Heart left ventricle (tissue), 13 donors: ENCODE measurements at regions not wholly inside any gene's neighbourhood (a gene's known extent, or its start where the extent isn't known, plus 50 kb on each side); places are given as distances from the start of the nearest gene placed in this dataset.

ENCODE experiments used
- POLR2A ChIP-seq, 2 donors: fragments of 450-650 bp; IDR thresholded peaks; one replicate each; pipeline ENCODE4 v1.6.1; 2017; ENCODE audit warnings: antibody characterized with exemption in 2 of 2, mild to moderate bottlenecking in 2 of 2, moderate library complexity in 2 of 2
- TF ChIP-seq, protein P1 (sequence below), 12 donors: fragments of 200-600 bp; sonication (generic) in 4 of 12; IDR thresholded peaks; one replicate each; pipeline versions ENCODE4 v1.5.0 to v1.8.0; 2018 to 2022; ENCODE audit warnings: antibody characterized with exemption in 12 of 12, mild to moderate bottlenecking in 5 of 12
- donor health status: ischemic (EF 13 %, LVEDD 7.1; RV severe dilation, severe dysfunction).
- donor health status: DM: no; HTN: yes; CAD: no.
- donor health status: DM: no; HTN: no; CAD: no.
- donor health status: ischemic (EF 25% LVEDD 6.9; RV normal size, moderate dysfunction).
- donor health status: ischemic (EF 25% LVEDD 5.7; RV mildly dilated, moderate dysfunction).
- donor health status: ischemic (EF 35%, LVEDD 5.7; RV mildly dilated, moderate dysfunction).
- donor health status: nonischemic (EF 11% LVEDD 7.7; RV severe dilation, severe dysfunction).
- donor health status: DM: yes; HTN: yes; CAD: no.
- donor health status: PGD.
- donor health status: ischemic (EF 29% LVEDD 5.4; RV normal size, mild dysfunction).
- donor health status: nonischemic (EF 23%, LVEDD 6.1; RV moderate dilation, normal function).

DNA sequence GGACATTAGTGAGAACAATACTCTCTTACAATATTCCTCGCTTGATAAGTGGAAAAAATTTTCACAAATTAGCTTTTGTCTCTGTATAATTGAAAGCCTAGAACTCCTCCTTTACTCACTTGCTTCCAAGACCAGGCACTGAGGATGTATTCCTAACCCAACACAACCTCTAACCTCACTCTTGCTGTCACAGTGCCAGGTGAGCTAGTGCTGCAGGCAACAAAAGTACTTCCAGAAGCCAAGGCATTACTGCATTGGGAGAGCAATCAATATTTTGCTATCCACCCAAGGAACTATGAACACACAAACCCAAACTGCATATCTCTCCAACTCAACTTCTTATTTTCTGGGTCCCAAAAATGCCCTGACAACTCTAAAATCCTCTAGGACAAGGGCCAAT, 1081.0 kb downstream of the VRK1 start:
- TF ChIP-seq, protein P1, sequence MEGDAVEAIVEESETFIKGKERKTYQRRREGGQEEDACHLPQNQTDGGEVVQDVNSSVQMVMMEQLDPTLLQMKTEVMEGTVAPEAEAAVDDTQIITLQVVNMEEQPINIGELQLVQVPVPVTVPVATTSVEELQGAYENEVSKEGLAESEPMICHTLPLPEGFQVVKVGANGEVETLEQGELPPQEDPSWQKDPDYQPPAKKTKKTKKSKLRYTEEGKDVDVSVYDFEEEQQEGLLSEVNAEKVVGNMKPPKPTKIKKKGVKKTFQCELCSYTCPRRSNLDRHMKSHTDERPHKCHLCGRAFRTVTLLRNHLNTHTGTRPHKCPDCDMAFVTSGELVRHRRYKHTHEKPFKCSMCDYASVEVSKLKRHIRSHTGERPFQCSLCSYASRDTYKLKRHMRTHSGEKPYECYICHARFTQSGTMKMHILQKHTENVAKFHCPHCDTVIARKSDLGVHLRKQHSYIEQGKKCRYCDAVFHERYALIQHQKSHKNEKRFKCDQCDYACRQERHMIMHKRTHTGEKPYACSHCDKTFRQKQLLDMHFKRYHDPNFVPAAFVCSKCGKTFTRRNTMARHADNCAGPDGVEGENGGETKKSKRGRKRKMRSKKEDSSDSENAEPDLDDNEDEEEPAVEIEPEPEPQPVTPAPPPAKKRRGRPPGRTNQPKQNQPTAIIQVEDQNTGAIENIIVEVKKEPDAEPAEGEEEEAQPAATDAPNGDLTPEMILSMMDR (IDR thresholded peaks at IDR 0.05) = no peak
- no peak for TF ChIP-seq POLR2A (IDR thresholded peaks at IDR 0.05)
